Testis (tissue), 2 donors: ENCODE measurements at regions not wholly inside any gene's neighbourhood (a gene's known extent, or its start where the extent isn't known, plus 50 kb on each side); places are given as distances from the start of the nearest gene placed in this dataset.

Experiments
- CTCF ChIP-seq, 3 experiments: fragments of 450-650 bp in 2 of 3; fragments of 200-600 bp in 1 of 3; sonication (generic) in 1 of 3; IDR thresholded peaks; one replicate each; pipeline ENCODE4 v1.5.1; 2016 to 2019; ENCODE audit warnings: antibody characterized with exemption in 3 of 3, mild to moderate bottlenecking in 2 of 3, moderate library complexity in 1 of 3
- POLR2A ChIP-seq: fragments of 450-650 bp; IDR thresholded peaks from one replicate; pipeline ENCODE4 v1.6.1; 2017; ENCODE audit warnings: antibody characterized with exemption, mild to moderate bottlenecking, moderate library complexity

GRCh38 chr10:81315026-81315425 is 560.0 kb upstream of the NRG3 start:
- TF ChIP-seq CTCF (IDR thresholded peaks at IDR 0.05) (no peak), POLR2A (no peak)
